ENCODE measurements at regions not wholly inside any gene's neighbourhood (a gene's known extent, or its start where the extent isn't known, plus 50 kb on each side); places are given as distances from the start of the nearest gene placed in this dataset.

DNA sequence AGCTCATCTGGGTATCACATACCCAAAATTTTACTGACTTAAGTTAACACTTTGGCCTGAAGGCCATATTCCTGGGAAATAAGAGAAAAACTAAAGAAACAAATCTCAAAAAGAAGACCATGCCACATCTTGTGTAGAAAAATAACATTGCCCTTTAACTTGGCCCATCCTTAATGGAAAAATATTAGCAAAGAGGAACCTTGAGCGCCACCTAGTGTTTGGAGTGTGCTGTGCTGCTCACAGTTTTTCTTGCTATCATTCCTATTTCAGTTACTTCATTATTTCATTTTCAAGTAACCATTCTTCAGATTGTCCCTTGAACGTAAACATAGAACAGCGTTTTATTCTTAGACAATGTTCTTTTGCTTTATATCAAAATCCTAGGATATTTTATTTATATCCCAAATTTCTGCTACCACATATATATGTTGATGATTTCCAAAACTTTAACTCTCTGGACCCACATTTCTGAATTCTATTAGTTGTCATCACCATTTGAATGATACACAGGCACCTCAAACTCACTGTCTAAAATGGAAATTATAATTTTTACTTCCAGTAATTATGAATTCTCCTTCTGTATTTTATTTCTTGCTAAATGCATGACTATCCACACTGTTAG lies 999.0 kb upstream of the ADGRL3 start:
- Histone ChIP-seq H3K27me3 (ENCODE audit: insufficient read depth, low read length) (no peaks in the 10 kb centered on the region), H3K4me1 (ENCODE audit: insufficient read depth, low read length) (no peaks in the 10 kb centered on the region), H3K9me3 (ENCODE audit: low read depth, low read length) (no peaks in the 10 kb centered on the region), H3K4me3 (ENCODE audit: low read length) (no peak overlapping the region)

DNA sequence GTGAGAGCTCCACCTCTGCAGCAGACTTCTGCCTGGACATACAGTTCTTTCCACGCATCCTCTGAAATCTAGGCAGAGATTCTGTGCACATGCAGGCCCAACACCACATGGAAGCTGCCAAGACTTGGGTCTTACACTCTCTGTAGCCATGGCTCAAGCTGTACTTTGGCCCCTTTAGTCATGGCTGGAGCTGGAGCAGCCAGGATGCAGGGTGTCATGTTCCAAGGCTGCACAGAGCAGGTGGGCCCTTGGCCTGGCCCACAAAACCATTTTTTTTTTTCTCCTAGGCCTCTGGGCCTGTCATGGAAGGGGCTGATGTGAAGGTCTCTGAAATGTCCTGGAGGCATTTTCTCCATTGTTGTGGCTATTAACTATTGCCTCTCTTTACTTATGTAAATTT lies 990.5 kb upstream of the ADGRL3 start:
- H3K27me3 ChIP-seq (ENCODE audit: insufficient read depth, low read length): no peaks in the 10 kb centered on the region
- H3K4me1 ChIP-seq (ENCODE audit: insufficient read depth, low read length): no peaks in the 10 kb centered on the region
- no peaks in the 10 kb centered on the region for H3K9me3 ChIP-seq (ENCODE audit: low read depth, low read length)
- no peak overlapping the region for H3K4me3 ChIP-seq (ENCODE audit: low read length)

DNA sequence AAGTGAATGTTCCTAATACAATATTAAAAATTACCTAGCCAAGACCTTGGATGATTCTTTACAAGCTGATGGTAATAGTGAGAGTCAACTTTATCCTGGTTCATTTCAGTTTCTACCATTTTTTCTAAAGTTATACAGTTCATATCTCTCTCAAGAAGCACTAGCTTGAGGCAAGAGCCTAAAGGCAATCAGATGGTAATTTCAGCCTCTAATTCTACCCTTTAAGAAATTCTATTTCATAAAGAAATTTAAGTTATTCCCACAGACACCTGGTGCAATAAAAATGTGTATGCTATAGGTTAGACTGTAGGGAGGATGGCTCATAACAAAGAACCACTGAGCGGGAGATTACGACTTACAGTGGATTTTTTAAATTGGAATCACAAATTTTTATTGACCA lies 984.2 kb upstream of the ADGRL3 start:
- H3K4me1 ChIP-seq (ENCODE audit: insufficient read depth, low read length): no peaks in the 10 kb centered on the region
- H3K27me3 ChIP-seq (ENCODE audit: insufficient read depth, low read length): no peaks in the 10 kb centered on the region
- no peaks in the 10 kb centered on the region for H3K9me3 ChIP-seq (ENCODE audit: low read depth, low read length)
- no peak overlapping the region for H3K4me3 ChIP-seq (ENCODE audit: low read length)

DNA sequence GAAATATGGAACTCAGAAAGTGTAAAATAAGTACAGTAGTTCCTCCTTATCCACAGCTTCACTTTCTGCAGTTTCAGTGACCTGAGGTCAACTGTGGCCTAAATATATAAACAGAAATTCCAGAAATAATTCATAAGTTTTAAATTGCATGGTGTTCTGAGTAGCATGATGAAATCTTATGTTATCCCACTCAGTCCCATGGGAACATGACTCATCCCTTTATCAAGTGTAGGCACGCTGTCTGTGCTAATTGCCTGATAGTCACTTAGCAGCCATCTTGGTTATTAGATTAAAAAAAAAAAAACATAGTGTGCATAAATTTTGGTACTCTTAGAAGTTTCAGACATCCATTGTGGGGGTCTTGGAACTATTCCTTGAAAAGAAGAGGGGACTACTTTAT lies 983.4 kb upstream of the ADGRL3 start:
- H3K9me3 ChIP-seq (ENCODE audit: low read depth, low read length): no peaks in the 10 kb centered on the region
- H3K4me1 ChIP-seq (ENCODE audit: insufficient read depth, low read length): no peaks in the 10 kb centered on the region
- no peaks in the 10 kb centered on the region for H3K27me3 ChIP-seq (ENCODE audit: insufficient read depth, low read length)

DNA sequence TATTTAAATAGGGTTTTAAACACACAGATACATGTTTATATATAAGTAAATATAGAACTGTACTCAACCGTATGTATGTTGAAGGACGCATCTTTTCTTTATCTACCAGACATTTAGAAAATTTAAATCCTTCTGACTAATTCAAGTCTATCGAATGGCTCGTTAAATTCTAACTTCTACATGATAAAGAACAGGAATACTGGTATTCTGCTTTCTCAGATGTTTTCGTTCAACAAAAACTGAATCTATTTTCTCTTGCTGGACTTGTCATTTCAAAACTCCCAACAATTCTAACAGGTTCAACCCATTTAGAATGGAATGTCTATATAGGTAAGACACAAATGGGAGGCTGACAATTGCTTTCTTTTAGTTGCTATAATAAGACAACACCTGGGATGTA lies 978.3 kb upstream of the ADGRL3 start:
- Histone ChIP-seq H3K9me3 (ENCODE audit: low read depth, low read length) (no peaks in the 10 kb centered on the region), H3K4me3 (ENCODE audit: low read length) (no peak overlapping the region)

More for the DNA sequence above, 983.4 kb upstream of the ADGRL3 start:
- no peak overlapping the region for H3K4me3 ChIP-seq (ENCODE audit: low read length)

DNA sequence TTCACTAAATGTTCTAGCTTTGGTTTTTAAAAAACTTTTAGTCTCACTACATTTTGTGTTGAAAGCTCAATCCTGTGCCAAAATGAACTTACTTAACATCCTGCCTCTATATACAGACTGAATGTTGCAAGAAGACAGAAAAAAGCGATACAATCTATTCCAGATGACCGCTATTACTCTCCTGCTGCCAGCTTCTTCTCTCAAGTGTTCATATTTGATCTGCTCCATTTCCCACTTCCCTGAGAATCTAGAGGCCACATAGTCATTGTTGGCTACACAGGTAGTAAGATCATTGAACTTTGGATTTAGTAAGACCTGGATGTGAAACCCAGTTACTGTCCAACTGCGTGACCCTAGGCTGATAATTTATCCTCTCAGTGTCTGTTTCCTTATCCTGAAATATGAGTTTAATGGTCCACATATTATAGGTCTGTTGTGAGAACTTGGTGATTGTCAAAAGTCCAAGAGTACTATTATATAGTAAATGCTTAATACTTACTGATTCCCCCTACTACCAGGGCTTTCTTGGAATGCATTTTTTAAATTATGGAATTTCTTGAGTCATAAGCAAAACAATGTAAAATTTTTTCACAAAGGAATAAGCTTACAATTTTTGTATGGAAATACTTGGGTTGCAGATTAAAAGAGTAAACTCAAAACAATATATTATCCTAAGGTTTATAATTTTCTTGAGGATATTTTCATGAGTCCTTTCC lies 976.8 kb upstream of the ADGRL3 start:
- Histone ChIP-seq H3K4me1 (ENCODE audit: insufficient read depth, low read length) (no peaks in the 10 kb centered on the region), H3K4me3 (ENCODE audit: low read length) (no peak overlapping the region), H3K9me3 (ENCODE audit: low read depth, low read length) (no peaks in the 10 kb centered on the region), H3K27me3 (ENCODE audit: insufficient read depth, low read length) (no peaks in the 10 kb centered on the region)

More for the DNA sequence above, 978.3 kb upstream of the ADGRL3 start:
- no peaks in the 10 kb centered on the region for H3K4me1 ChIP-seq (ENCODE audit: insufficient read depth, low read length)
- H3K27me3 ChIP-seq (ENCODE audit: insufficient read depth, low read length): no peaks in the 10 kb centered on the region

DNA sequence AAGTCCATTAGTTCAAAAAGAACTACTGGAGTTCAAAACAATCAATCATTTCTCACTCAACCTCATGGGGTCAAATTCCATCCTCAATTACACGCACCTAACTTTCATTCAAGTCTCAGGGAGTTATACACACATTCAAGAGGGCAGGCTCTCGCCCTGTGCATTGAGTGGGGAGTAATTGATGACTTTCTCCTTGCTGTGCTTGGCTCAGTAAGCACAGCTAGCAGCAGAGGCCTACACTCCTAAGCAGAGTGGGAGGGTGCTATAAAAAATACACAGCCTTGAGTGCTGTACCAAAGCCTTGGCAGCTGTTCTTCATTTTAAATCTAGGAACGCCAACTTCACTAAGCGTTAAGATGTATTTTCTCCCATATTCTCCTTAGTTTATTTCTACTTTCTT lies 958.3 kb upstream of the ADGRL3 start:
- Histone ChIP-seq H3K9me3 (ENCODE audit: low read depth, low read length) (no peaks in the 10 kb centered on the region), H3K4me1 (ENCODE audit: insufficient read depth, low read length) (no peaks in the 10 kb centered on the region), H3K27me3 (ENCODE audit: insufficient read depth, low read length) (no peaks in the 10 kb centered on the region), H3K4me3 (ENCODE audit: low read length) (no peak overlapping the region)

DNA sequence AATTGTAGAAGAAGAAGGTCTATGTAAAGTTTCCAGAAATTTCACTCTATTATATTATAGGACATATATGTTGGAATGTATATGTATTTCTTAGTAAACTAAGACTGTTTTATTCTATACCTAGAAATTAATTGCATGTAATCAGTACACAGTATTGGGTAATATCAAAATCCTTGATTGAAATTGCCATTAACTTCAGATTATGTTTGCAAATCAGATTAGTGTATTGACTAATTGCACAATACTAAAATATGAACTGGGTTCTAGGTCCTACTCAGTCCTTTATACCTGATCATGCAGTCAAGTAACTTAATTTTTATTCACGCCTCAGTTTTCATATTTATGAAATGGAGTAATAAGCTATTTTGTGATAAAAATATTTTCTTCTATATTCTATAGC lies 950.3 kb upstream of the ADGRL3 start:
- H3K4me3 ChIP-seq (ENCODE audit: low read length): no peak overlapping the region

DNA sequence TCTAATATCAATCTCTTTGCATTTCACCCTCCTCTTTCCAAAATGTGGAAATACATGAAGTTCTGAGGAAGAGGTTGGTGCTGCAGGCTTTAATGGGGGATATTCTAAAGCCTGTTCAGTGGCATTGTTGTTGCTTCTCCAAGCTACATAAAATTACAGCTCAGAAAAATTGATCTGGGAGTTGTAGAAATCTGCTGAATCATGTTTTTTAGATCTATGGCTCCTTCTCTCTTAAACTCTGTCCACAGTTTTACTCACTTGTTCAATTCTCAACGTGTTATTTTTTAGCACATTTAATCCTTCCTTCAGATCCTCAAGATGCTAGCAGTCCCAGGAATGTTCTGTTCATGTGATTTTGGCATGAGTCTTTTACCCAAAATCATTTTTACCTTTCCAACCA lies 949.5 kb upstream of the ADGRL3 start:
- no peak overlapping the region for H3K4me3 ChIP-seq (ENCODE audit: low read length)
- peaks cover 4% of the 10 kb centered on the region for H3K9me3 ChIP-seq (ENCODE audit: low read depth, low read length)
- no peaks in the 10 kb centered on the region for H3K27me3 ChIP-seq (ENCODE audit: insufficient read depth, low read length)
- H3K4me1 ChIP-seq (ENCODE audit: insufficient read depth, low read length): no peaks in the 10 kb centered on the region

More for the DNA sequence above, 950.3 kb upstream of the ADGRL3 start:
- no peaks in the 10 kb centered on the region for H3K4me1 ChIP-seq (ENCODE audit: insufficient read depth, low read length)
- no peaks in the 10 kb centered on the region for H3K27me3 ChIP-seq (ENCODE audit: insufficient read depth, low read length)
- peaks cover 4% of the 10 kb centered on the region for H3K9me3 ChIP-seq (ENCODE audit: low read depth, low read length)

DNA sequence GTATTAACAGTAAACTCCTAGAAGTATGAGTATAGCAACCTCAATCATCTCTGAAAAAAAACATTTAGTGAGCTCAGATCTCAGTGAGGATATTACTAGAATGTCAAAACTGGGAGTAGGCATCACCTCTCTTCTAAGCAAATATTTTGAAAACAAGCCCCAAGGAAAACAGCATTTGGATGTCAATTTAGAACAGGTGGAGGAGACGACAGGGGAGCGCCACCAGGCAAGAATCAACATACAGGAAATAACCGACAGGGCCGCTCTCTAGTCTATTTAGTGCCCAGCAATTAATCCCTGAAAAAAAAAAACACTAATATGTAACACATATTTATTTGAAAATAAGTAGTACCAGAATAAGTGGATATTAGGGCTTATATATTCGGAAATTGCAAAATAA lies 940.3 kb upstream of the ADGRL3 start:
- H3K4me1 ChIP-seq (ENCODE audit: insufficient read depth, low read length): no peaks in the 10 kb centered on the region
- no peaks in the 10 kb centered on the region for H3K27me3 ChIP-seq (ENCODE audit: insufficient read depth, low read length)

DNA sequence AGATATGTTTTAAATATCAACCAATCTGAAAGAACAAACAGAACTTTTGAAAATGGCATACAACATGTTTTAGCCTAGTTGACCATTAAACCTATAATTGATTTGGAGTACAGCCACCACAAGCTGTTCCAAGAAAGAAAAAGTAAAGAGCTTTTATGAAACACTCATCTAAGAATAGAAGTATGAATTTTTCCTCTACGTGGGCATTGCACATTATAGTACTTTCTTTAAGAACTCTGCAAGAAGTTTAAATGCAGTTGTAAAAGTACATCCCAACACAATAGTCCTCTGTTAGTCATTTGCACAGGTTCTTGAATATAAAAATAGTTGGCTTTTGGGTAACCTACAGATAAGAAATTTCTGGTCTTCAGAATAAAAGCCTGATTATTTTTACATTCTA lies 933.6 kb upstream of the ADGRL3 start:
- Histone ChIP-seq H3K4me1 (ENCODE audit: insufficient read depth, low read length) (no peaks in the 10 kb centered on the region), H3K27me3 (ENCODE audit: insufficient read depth, low read length) (no peaks in the 10 kb centered on the region), H3K4me3 (ENCODE audit: low read length) (no peak overlapping the region), H3K9me3 (ENCODE audit: low read depth, low read length) (no peaks in the 10 kb centered on the region)

More for the DNA sequence above, 940.3 kb upstream of the ADGRL3 start:
- Histone ChIP-seq H3K9me3 (ENCODE audit: low read depth, low read length) (no peaks in the 10 kb centered on the region), H3K4me3 (ENCODE audit: low read length) (no peak overlapping the region)

DNA sequence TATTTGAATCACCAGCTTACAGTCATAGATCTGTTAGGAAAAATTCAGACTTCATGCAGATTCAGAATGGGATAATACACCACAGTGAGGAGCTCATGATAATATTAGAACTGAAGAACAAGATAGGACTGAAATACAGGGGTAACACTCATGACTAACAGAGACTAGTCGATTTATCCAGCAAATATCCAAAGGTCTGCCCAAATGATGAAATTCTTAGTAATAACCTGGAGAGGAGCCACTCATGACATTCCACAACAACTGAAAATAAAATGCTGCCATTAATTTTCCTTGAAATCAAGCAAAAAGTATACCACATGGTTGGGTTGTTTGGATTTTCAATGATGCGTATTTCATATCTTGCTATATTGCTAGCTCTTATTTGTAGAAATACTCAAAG lies 903.7 kb upstream of the ADGRL3 start:
- H3K4me1 ChIP-seq (ENCODE audit: insufficient read depth, low read length): no peaks in the 10 kb centered on the region
- H3K9me3 ChIP-seq (ENCODE audit: low read depth, low read length): peaks cover 10% of the 10 kb centered on the region
- no peaks in the 10 kb centered on the region for H3K27me3 ChIP-seq (ENCODE audit: insufficient read depth, low read length)
- H3K4me3 ChIP-seq (ENCODE audit: low read length): no peak overlapping the region

DNA sequence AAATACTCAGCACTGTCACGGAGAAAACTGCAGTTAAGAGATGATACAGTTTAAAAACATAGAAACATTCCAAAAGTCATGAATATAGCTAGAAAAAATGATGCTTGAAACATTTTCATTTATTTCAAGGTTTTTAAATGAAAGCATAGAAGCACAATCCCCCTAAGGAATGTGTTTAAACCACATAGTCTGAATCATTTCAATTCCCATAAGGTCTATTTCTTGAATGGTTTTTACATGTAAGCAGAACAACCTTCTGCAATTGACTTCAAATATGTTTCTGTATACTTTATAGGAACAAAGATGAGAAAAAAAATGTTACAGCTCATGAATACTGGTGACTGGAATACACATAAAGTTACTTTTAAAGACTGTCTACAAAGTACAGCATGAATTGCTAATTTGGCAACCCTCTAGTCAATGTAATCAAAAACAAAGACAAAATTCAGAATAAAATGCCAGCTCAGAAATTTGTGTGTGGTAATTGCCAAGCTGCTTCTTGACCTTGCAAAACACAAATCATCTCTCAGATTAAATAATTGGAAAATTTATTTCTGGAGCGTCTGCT lies 886.4 kb upstream of the ADGRL3 start:
- H3K4me3 ChIP-seq (ENCODE audit: low read length): no peak overlapping the region
- no peaks in the 10 kb centered on the region for H3K4me1 ChIP-seq (ENCODE audit: insufficient read depth, low read length)
- peaks cover 18% of the 10 kb centered on the region for H3K9me3 ChIP-seq (ENCODE audit: low read depth, low read length)
- H3K27me3 ChIP-seq (ENCODE audit: insufficient read depth, low read length): no peaks in the 10 kb centered on the region

DNA sequence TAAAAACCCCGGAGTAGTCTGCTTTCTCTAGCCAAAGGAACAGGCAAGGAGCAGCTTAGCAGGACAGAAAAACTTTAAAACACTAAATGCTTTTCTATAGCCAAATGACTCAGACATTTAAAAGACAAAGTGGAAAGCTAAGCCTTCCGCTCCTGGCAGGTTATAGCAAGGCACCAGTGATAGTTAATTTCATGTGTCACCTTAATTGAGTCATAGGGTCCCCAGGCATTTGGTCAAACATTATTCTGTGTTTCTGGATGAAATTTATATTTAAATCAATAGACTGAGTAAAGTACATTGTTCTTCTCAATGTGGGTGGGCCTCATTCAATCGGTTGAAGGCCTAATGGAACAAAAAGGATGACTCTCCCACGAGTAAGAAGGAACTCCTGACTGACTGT lies 885.7 kb upstream of the ADGRL3 start:
- no peaks in the 10 kb centered on the region for H3K4me1 ChIP-seq (ENCODE audit: insufficient read depth, low read length)
- no peaks in the 10 kb centered on the region for H3K27me3 ChIP-seq (ENCODE audit: insufficient read depth, low read length)
- H3K4me3 ChIP-seq (ENCODE audit: low read length): no peak overlapping the region
- H3K9me3 ChIP-seq (ENCODE audit: low read depth, low read length): peaks cover 16% of the 10 kb centered on the region

DNA sequence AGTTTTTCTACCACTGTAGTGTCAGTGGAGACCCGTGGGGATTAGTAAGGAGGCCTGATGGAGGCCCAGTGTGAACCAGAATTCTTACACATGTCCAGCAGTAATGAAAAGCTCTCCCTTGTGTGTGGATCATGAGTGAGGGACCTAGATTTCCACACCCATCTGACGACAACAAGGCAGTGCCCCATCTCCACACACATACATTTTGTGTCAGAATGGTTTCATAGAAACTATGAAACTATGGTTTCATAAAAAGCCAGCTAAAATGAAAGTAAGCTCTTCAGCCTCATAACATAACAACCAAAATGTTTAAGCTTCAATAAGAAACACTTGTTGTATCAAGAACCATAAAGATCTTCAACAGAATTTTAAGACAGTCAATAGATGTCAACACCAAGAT lies 884.5 kb upstream of the ADGRL3 start:
- Histone ChIP-seq H3K27me3 (ENCODE audit: insufficient read depth, low read length) (no peaks in the 10 kb centered on the region), H3K9me3 (ENCODE audit: low read depth, low read length) (peaks cover 9% of the 10 kb centered on the region), H3K4me1 (ENCODE audit: insufficient read depth, low read length) (no peaks in the 10 kb centered on the region), H3K4me3 (ENCODE audit: low read length) (no peak overlapping the region)

DNA sequence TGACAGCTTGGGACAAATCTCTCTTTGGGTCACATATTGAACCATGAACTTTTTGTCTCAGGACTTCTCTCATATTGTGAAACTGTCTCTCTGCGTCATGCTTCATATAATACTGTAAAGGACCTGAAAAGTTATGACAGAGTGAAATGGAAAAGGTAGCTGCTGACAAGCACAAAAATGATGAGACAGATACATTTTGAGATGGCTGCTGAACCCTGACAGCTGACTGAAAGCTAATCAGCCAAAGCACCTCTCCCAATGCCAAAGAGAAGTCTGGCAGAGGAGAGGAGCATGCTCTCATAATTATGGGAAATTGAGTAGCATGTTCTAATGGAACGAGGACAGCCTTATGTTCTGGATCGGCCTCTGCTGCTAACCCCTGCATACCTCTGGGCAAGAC lies 873.4 kb upstream of the ADGRL3 start:
- Histone ChIP-seq H3K4me3 (ENCODE audit: low read length) (no peak overlapping the region), H3K4me1 (ENCODE audit: insufficient read depth, low read length) (no peaks in the 10 kb centered on the region), H3K9me3 (ENCODE audit: low read depth, low read length) (no peaks in the 10 kb centered on the region), H3K27me3 (ENCODE audit: insufficient read depth, low read length) (no peaks in the 10 kb centered on the region)
